GM21723 (cell line): ENCODE measurements at regions not wholly inside any gene's neighbourhood (a gene's known extent, or its start where the extent isn't known, plus 50 kb on each side); places are given as distances from the start of the nearest gene placed in this dataset.
"Not testable (repeated sequence)": the region's sequence is repeated elsewhere in the genome, so short reads cannot be mapped to it uniquely, and the experiment has no call there.

ENCODE experiments used
- ATAC-seq: cut with Tn5 transposase; IDR thresholded peaks from one replicate; pipeline ENCODE4 v1.9.1; 2021; ENCODE audit warnings: mild to moderate bottlenecking, moderate library complexity; ENCODE audit not compliant: unreplicated experiment

DNA sequence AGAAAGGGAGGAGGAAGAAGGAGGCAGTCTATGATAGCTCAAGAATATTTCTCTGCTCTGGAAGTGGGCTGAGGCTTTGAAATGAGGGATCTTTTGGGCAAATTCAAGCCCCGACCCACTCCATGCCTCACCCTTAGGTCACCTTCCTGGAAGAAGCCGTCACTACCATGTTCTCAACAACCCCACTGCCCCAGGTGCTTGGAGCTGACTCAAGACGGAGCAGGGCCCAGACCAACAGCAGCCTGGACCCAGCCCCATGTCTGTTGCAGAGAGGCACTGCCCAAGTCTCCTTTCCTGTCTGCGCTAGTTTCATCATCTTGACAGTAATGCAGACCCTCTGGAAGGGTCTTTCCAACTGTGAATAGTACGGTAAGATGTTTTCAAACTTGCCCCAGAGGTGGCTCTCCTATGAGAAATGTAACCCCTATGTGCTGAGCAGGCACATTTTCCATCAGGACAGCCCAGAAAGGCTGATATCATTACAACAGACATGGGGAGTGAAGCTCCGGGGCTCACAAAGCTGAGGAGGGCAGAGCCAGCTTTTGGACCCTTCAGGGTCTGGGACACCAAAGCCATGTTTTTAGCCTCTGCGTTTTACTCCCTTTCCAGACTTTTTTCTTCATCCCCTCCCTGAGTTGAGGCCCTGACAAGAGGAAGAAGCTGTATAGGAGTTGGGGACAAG, 128.2 kb upstream of the LARP1 start:
- ATAC-seq = no peak

- no peak for ATAC-seq
Measured at GRCh38 chr5:154625031-154625430, 130.1 kb upstream of the LARP1 start.

DNA sequence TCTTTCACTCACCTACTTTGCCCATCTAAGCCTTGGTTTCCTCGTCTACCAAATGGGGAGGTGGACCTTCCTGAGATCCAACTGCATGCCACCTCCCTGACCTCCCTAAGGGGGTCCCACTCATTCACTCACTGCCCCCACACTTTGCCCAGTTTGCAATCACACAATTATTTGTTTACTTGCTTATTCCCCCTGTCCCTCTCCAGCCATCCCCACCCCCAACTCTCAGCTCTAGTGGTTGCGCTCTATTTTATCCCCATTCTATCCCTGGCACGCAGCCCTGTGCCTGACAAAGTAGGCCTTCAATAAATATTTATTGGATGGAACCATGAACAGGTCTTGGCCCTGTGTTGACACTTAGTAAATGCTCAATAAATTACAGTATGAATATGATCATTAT, 130.8 kb upstream of the LARP1 start:
- no peak for ATAC-seq

DNA sequence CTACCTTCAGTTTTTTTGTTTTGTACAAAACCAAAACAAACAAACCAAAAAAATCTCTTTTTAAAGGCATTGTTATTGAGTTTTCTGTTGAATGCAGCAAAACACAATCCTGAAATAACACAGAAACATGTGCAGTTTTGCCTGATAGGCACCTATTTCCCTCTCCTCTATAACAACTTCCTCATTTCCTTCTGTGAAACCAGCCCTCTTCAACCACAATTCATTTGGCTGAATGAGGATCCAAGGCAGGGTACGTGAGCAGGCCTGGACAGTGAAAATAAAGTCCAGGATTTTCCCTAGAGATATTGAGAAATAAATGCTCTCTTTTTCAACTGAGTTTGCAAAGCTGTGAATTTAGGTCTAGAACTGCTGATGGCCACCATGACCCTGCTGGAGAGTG, 134.8 kb upstream of the LARP1 start:
- no peak for ATAC-seq

GRCh38 chr5:154618696-154619095, 136.5 kb upstream of the LARP1 start:
- no peak for ATAC-seq

DNA sequence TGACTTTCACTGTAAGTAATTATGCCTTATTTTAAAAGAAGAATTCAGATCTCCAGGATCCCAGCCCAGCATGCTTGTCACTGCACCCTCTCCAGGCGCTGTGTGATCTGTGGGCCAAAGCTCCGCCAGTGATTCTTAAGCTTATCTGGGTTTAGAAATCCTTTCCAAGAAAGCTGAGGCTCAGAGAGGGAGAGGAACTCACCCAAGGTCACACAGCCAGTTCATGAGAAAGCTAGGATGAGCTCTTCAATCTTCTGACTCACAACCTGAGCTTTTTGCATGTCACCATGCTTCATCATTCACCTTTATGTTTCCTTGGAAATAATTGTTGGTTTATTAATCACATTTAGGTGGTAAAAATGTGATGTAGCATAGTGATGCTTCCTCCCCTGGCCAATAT, 136.6 kb upstream of the HAND1 start:
- no peak for ATAC-seq

DNA sequence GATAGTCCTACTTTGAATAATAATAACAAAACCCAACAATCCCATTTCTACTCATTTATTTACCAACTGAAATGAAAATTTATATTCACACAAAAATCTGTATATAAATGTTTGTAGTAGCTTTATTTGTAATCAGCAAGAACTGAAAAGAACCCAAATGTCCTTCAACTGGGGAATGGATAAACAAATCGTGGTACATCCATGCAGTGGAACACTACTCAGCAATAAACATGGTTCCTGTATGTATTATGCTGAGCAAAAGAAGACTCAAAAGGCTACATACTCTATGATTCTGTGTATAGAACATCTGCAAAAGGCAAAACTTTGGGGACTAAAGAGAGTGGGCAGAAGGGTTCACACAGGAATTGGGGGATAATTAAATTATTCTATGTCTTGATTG, 136.1 kb upstream of the HAND1 start:
- no peak for ATAC-seq

- no peak for ATAC-seq
Measured at GRCh38 chr5:154612666-154613065, 134.6 kb upstream of the HAND1 start.

- no peak for ATAC-seq
Measured at GRCh38 chr5:154611341-154611767, 133.3 kb upstream of the HAND1 start.

GRCh38 chr5:154610321-154611154, 132.5 kb upstream of the HAND1 start:
- peak; percentile 96 for ATAC-seq

GRCh38 chr5:154609251-154609650, 131.2 kb upstream of the HAND1 start:
- ATAC-seq = no peak

DNA sequence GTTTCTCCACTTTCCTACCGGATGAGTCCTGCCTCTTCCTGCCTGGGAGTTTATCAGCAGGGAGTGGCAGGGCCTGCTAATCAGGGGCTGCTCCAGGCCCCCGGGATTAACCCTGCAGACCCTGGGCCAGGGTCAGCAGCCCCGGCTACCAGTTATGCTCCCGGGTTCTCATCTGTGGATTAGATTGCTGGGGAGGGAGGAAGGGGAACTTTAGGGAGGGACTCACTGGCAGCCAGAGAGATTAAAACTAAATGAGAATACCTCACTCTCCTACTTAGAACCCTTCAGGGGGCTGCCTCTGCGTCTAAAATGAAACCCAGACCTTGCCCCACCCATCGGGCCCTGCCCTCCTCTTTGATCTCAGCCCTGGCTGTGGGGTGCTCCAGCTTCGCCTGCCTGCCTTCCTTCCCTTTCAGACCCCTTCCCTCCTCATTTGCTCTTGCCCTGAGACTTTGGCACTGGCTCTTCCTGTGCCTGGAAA, 130.5 kb upstream of the HAND1 start:
- ATAC-seq = no peak

GRCh38 chr5:154607746-154608145, 129.7 kb upstream of the HAND1 start:
- no peak for ATAC-seq

DNA sequence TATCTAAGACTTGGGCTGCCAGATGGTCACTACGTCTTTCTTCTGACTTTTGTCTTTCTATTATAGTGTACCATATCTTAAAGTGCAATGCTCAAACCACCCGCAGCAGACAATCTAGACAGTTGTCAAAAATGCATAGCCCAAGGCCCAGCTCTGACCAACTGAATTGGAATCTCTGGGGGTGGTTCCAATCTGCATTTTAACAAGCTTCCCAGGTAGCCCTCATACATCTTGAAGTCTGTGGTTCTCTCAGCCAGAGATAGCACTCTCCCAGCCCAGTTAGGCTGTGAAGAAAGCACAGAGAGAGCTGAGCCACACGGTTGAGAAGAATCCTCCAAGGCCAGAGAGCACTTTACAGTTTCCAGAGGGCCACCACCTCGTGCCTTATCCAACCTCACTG, 128.2 kb upstream of the HAND1 start:
- no peak for ATAC-seq

- ATAC-seq = no peak
Measured at GRCh38 chr5:154603953-154604679, 126.1 kb upstream of the HAND1 start.

DNA sequence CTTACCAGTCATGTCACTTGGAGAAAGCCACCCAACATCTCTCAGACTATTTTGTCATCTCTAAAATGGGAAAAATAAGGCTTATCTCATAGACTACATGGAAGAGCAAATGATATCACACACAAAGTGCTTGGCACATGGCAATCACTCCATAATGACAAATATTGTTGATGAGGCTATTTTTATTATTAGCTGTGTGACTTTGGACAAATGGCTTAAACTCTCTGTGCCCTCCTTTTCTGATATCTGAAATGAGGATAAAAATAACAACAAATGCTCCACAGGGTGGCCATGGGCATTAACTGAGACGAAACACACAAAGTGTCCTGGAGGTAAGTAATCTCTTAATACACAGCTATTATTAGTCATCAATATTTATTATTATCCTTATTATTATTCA, 125.5 kb upstream of the HAND1 start:
- ATAC-seq = no peak

GRCh38 chr5:154603011-154603410, 125.0 kb upstream of the HAND1 start:
- no peak for ATAC-seq

GRCh38 chr5:154601014-154601413, 123.0 kb upstream of the HAND1 start:
- ATAC-seq = no peak

DNA sequence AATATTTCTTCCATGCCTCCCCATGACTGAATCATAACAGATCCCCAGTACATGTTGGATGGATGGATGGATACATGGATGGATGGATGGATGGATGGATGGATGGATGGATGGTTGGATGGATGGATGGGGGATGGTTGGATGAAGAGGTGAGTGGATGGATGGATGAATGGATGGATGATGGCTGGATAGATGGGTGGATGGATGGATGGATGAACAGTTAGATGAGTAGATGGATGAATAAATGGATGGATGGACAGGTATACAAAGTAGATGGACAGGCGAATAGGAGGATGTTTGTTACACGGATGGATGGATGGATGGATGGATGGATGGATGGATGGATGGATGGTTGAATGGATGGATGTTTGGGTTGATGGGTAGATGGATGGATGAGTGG, 120.0 kb upstream of the HAND1 start:
- ATAC-seq = no peak

DNA sequence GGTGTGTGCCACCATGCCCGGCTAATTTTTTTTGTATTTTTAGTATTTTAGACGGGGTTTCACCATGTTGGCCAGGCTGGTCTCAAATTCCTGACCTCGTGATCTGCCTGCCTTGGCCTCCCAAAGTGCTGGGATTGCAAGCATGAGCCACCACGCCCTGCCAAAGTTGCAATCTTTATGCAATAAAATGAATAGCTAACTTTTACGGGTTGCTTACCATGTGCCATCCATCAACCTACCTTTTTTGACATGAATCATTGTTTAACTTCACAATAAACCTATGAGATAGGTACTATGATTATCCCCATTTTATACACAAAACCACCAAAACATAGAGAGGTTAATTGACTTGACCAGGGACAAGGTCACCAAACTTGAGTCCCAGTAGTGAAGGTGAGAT, 118.8 kb upstream of the HAND1 start:
- not testable (repeated sequence) for ATAC-seq

- no peak for ATAC-seq
Measured at GRCh38 chr5:154595662-154596061, 117.6 kb upstream of the HAND1 start.

DNA sequence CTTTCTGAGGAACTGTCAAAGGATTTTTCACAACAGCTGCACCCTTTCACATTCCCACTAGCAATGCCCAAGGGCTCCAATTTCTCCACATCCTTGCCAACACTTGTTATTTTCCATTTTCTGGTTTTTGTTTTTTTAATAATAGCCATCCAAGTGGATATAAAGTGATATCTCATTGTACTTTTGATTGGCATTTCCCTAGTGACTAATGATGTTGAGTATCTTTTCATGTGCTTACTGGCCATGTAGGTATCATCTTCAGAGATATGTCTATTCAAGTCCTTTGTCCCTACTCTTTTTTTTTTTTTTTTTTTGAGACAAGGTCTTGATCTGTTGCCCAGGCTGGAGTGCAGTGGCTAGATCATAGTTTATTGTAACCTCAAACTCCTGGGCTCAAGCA, 115.8 kb upstream of the HAND1 start:
- ATAC-seq = no peak
